Retinal pigment epithelial cell (primary cell): ENCODE measurements at regions not wholly inside any gene's neighbourhood (a gene's known extent, or its start where the extent isn't known, plus 50 kb on each side); places are given as distances from the start of the nearest gene placed in this dataset.
A peak's percentile ranks its signal among the peaks of the same experiment; 100 is the strongest.

Experiments
- DNase-seq: peaks from one replicate; pipeline ENCODE4 v3.0.0-alpha.2; 2010; ENCODE audit warnings: low read depth
- H3K4me3 ChIP-seq: 2 replicates; pipeline ENCODE4 v1.5.1; 2011; ENCODE audit warnings: mild to moderate bottlenecking, low read length, control low read depth, moderate library complexity
- CTCF ChIP-seq: conservative IDR thresholded peaks from 2 replicates; pipeline ENCODE4 v1.5.1; 2011; ENCODE audit warnings: low read depth, low read length, control low read depth, inconsistent platforms

- TF ChIP-seq CTCF: no peak
- DNase-seq: no peak
- no peak overlapping the region for H3K4me3 ChIP-seq
These were observed 88.4 kb downstream of the VEGFA start for GRCh38 chr6:43858161-43859153.

DNA sequence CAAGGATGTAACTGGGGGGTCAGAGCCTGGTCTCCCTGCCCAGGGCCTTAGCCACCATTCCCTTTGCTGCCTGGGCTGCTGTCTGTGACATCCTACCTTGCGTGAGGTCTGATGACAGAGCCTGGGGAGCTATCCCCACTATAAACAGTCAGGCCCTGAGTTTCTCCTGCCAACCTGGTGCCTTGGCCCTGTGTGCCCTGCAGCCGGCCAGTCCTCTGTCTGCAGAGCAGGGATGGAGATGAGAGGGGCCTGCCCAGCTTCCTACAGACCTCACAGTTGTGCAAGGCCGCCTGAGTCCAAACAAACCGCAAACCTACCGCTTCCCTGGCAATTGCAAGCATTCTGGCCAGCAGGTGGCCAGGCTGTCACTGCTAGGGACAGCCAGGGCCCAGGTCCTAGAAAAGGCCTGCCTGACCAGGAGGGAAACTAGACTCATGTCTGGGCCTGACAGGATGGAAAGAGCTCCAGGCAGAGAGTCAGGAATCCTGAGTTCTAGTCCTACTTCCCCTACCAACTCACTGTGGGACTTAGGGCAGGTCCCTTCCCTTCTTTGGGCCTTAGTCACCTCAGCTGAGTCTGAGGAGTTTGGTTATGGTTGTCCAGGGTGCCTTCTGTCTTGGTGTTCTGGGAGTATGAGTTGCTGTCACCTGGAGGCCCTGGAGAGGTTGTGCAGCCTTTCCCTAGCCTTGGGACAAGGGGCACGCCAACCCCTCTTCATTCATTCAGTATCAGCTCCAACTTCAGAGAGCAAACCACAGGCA, 86.2 kb downstream of the VEGFA start:
- TF ChIP-seq CTCF: peak; percentile 66
- no peak overlapping the region for H3K4me3 ChIP-seq
- no peak for DNase-seq

DNA sequence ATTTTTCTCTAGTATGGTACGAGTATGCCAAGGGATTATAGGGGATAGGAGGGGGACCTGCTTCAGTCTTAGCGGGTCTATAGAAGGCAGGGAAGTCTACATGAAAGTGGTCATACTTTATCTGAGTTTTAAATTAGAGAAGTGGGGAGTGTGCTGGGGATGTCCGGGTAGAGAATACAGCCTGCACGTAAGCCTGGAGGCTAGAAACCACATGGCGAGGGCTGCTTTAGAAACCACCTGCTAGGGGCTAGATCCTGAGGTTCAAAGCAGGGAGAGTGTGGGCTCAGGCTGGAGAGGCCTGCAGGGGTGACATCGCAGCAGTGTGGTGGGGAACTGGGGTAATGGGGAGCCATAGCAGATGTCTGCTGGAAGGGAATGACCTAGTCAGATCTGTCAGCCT, 85.2 kb downstream of the VEGFA start:
- TF ChIP-seq CTCF: no peak
- no peak for DNase-seq
- no peak overlapping the region for H3K4me3 ChIP-seq

GRCh38 chr6:43853066-43853650, 83.1 kb downstream of the VEGFA start:
- TF ChIP-seq CTCF: no peak

GRCh38 chr6:43852350-43852864, 82.4 kb downstream of the VEGFA start:
- no peak overlapping the region for H3K4me3 ChIP-seq
- DNase-seq: no peak
- no peak for TF ChIP-seq CTCF

More at GRCh38 chr6:43853066-43853650, 83.1 kb downstream of the VEGFA start:
- no peak for DNase-seq
- no peak overlapping the region for H3K4me3 ChIP-seq

- TF ChIP-seq CTCF: no peak
- peak; percentile 70 for DNase-seq
- no peak overlapping the region for H3K4me3 ChIP-seq
These were observed 81.3 kb downstream of the VEGFA start for GRCh38 chr6:43851204-43851865.
